SK-N-MC (cell line): ENCODE measurements at regions not wholly inside any gene's neighbourhood (a gene's known extent, or its start where the extent isn't known, plus 50 kb on each side); places are given as distances from the start of the nearest gene placed in this dataset.

Source experiments
- EZH2 ChIP-seq: fragments of 200-600 bp; sonication (generic); IDR thresholded peaks from one replicate; pipeline ENCODE4 v1.6.1; 2017; ENCODE audit warnings: antibody characterized with exemption
- POLR2AphosphoS5 ChIP-seq: IDR thresholded peaks from 2 replicates; pipeline ENCODE4 v1.6.1; 2012; ENCODE audit warnings: mild to moderate bottlenecking, low read depth, low read length, borderline replicate concordance

DNA sequence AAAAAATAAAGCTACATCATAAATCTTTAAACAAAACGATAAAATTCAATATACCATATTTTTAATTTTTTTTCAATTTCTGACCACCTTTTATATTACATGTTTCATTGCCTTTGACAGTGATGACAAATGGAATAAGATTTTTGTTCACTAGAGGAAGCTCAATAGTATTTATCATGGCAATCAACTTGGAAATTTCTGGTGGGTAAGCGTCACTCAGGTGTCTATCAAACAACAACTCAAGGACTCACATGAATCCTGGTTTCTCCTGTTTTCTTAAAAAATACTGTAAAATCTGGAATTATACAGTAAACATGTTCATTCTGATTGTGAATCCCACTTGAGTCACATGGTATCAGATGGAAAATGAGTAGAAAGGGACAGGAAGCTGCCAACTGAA is 782.2 kb downstream of the OTOL1 start:
- TF ChIP-seq POLR2AphosphoS5 (no peak), EZH2 (no peak)
